ENCODE measurements at regions not wholly inside any gene's neighbourhood (a gene's known extent, or its start where the extent isn't known, plus 50 kb on each side); places are given as distances from the start of the nearest gene placed in this dataset.

GRCh38 chr9:79111653-79112052, 460.1 kb upstream of the TLE4 start:
- no peak for TF ChIP-seq CTCF (IDR thresholded peaks at IDR 0.05; ENCODE audit: insufficient read depth, low read depth, low read length)
- POLR2A ChIA-PET, result no interaction called here
- CTCF ChIA-PET, result no interaction called here
- H3K4me3 ChIP-seq (ENCODE audit: low read depth, low read length), result no peak overlapping the region
- no peaks in the 10 kb centered on the region for H3K27me3 ChIP-seq (ENCODE audit: control insufficient read depth, insufficient read depth, low read length)
- no peak for DNase-seq (ENCODE audit: low read depth)
- H3K36me3 ChIP-seq (ENCODE audit: control insufficient read depth, insufficient read depth, low read length), result no peaks in the 10 kb centered on the region

GRCh38 chr9:79115176-79115575, 456.6 kb upstream of the TLE4 start:
- DNase-seq (ENCODE audit: low read depth), result no peak
- Histone ChIP-seq H3K27me3 (ENCODE audit: control insufficient read depth, insufficient read depth, low read length) (no peaks in the 10 kb centered on the region), H3K36me3 (ENCODE audit: control insufficient read depth, insufficient read depth, low read length) (no peaks in the 10 kb centered on the region), H3K4me3 (ENCODE audit: low read depth, low read length) (no peak overlapping the region)
- TF ChIP-seq CTCF (IDR thresholded peaks at IDR 0.05; ENCODE audit: insufficient read depth, low read depth, low read length), result no peak
- POLR2A ChIA-PET, result no interaction called here
- CTCF ChIA-PET, result interaction anchor here (0.7 to 1.2 kb wide), 2 partner anchors 16 to 45 kb away, joined by 3 read pairs; no protein-coding TSS in a partner anchor

- no peaks in the 10 kb centered on the region for H3K27me3 ChIP-seq (ENCODE audit: control insufficient read depth, insufficient read depth, low read length)
- CTCF ChIA-PET, result no interaction called here
- POLR2A ChIA-PET, result no interaction called here
- DNase-seq (ENCODE audit: low read depth), result no peak
- no peak for TF ChIP-seq CTCF (IDR thresholded peaks at IDR 0.05; ENCODE audit: insufficient read depth, low read depth, low read length)
- H3K4me3 ChIP-seq (ENCODE audit: low read depth, low read length), result no peak overlapping the region
- no peaks in the 10 kb centered on the region for H3K36me3 ChIP-seq (ENCODE audit: control insufficient read depth, insufficient read depth, low read length)
These were observed 455.7 kb upstream of the TLE4 start for GRCh38 chr9:79116041-79116440.

GRCh38 chr9:79116709-79117108, 455.1 kb upstream of the TLE4 start:
- H3K4me3 ChIP-seq (ENCODE audit: low read depth, low read length), result no peak overlapping the region
- no peaks in the 10 kb centered on the region for H3K36me3 ChIP-seq (ENCODE audit: control insufficient read depth, insufficient read depth, low read length)
- no peak for TF ChIP-seq CTCF (IDR thresholded peaks at IDR 0.05; ENCODE audit: insufficient read depth, low read depth, low read length)
- POLR2A ChIA-PET, result no interaction called here
- CTCF ChIA-PET, result no interaction called here
- no peaks in the 10 kb centered on the region for H3K27me3 ChIP-seq (ENCODE audit: control insufficient read depth, insufficient read depth, low read length)
- DNase-seq (ENCODE audit: low read depth), result no peak

GRCh38 chr9:79120533-79120932, 451.2 kb upstream of the TLE4 start:
- CTCF ChIA-PET, result interaction anchor here (1.1 kb wide), 1 partner anchor 9 kb away, joined by 3 read pairs; no protein-coding TSS in a partner anchor
- Histone ChIP-seq H3K36me3 (ENCODE audit: control insufficient read depth, insufficient read depth, low read length) (no peaks in the 10 kb centered on the region), H3K4me3 (ENCODE audit: low read depth, low read length) (no peak overlapping the region), H3K27me3 (ENCODE audit: control insufficient read depth, insufficient read depth, low read length) (no peaks in the 10 kb centered on the region)
- no peak for TF ChIP-seq CTCF (IDR thresholded peaks at IDR 0.05; ENCODE audit: insufficient read depth, low read depth, low read length)
- DNase-seq (ENCODE audit: low read depth), result no peak
- POLR2A ChIA-PET, result no interaction called here

Data from BJ (cell line).